HCT116 (cell line): ENCODE measurements at regions not wholly inside any gene's neighbourhood (a gene's known extent, or its start where the extent isn't known, plus 50 kb on each side); places are given as distances from the start of the nearest gene placed in this dataset.

Experiments
- ATAC-seq: fragments of 200-7000 bp; cut with Tn5 transposase; 2 replicates; pipeline ENCODE4 v1.9.1; 2020; ENCODE audit warnings: mild to moderate bottlenecking, moderate library complexity
- BruUV-seq: library from RNA; stranded (reverse); fragments of 400-500 nt; replicated peaks from 2 replicates; lab custom pipeline; 2021; lab: Mats Ljungman, UMichigan
- CTCF ChIA-PET: fragments of 300-600 bp; sonication (Branson Sonifier 250); formaldehyde crosslinking; loops from one replicate; lab custom pipeline; 2021; ENCODE audit warnings: antibody characterized with exemption; lab: Charles Lee
- POLR2A ChIA-PET: fragments of 300-600, 350-600 bp; sonication (Branson Sonifier 250); formaldehyde crosslinking; loops from one replicate; lab custom pipeline; 2021; ENCODE audit warnings: antibody characterized with exemption; lab: Charles Lee
- RAD21 ChIA-PET, 2 experiments: fragments of 300-600 bp; sonication (Branson Sonifier 250); formaldehyde crosslinking; loops; one replicate each; lab custom pipeline; 2023; ENCODE audit warnings: low total read pairs in 2 of 2; ENCODE audit not compliant: uncharacterized antibody in 2 of 2, unreplicated experiment in 2 of 2, low non-redundant PET in 1 of 2; lab: Charles Lee
- DNase-seq: peaks from one replicate; pipeline ENCODE4 v3.0.0-alpha.2; 2010; ENCODE audit warnings: low read depth, low spot score
- H2AFZ ChIP-seq: fragments of 200-600 bp; shearing (Covaris generic), sonication (generic); 2 replicates; pipeline ENCODE4 v1.6.1; 2017; ENCODE audit warnings: low read depth, mixed run types, mixed read lengths, antibody characterized with exemption, low read length; ENCODE audit not compliant: poor library complexity, severe bottlenecking
- H3K27ac ChIP-seq: 2 replicates; pipeline ENCODE4 v1.5.1; 2012; ENCODE audit warnings: low read depth, low read length
- H3K27me3 ChIP-seq: fragments of 200-600 bp; sonication (generic); 2 replicates; pipeline ENCODE4 v1.6.1; 2016; ENCODE audit warnings: mixed run types, low read length, mixed read lengths; ENCODE audit not compliant: insufficient read depth
- H3K36me3 ChIP-seq, 2 experiments: fragments of 200-500 bp in 1 of 2; fragments of 200-600 bp in 1 of 2; sonication (Bioruptor generic) in 1 of 2; sonication (generic) in 1 of 2; 2 replicates each; pipeline versions ENCODE4 v1.5.1 to v1.6.1; 2014 to 2016; ENCODE audit warnings: low read length in 2 of 2, inconsistent platforms in 1 of 2, mixed read lengths in 1 of 2, mixed run types in 1 of 2; ENCODE audit not compliant: insufficient read depth in 2 of 2, control insufficient read depth in 1 of 2
- H3K4me1 ChIP-seq, 2 experiments: fragments of 200-600 bp in 1 of 2; sonication (generic) in 1 of 2; 2 replicates each; pipeline versions ENCODE4 v1.5.1 to v1.6.1; 2012 to 2017; ENCODE audit warnings: low read length in 2 of 2, inconsistent platforms in 1 of 2, mild to moderate bottlenecking in 1 of 2, mixed read lengths in 1 of 2, mixed run types in 1 of 2, moderate library complexity in 1 of 2; ENCODE audit not compliant: insufficient read depth in 2 of 2, control insufficient read depth in 1 of 2
- H3K4me2 ChIP-seq: fragments of 200-600 bp; sonication (generic); 2 replicates; pipeline ENCODE4 v1.6.1; 2017; ENCODE audit warnings: mixed run types, low read length, mixed read lengths
- H3K4me3 ChIP-seq, 2 experiments: fragments of 200-600 bp in 1 of 2; sonication (generic) in 1 of 2; replicated peaks in 1 of 2; 2 replicates each; pipeline ENCODE4 v1.5.1; 2011 to 2016; ENCODE audit warnings: low read length in 2 of 2, control low read depth in 1 of 2, low read depth in 1 of 2, mild to moderate bottlenecking in 1 of 2, mixed read lengths in 1 of 2, mixed run types in 1 of 2
- H3K79me2 ChIP-seq: fragments of 200-600 bp; sonication (generic); 2 replicates; pipeline ENCODE4 v1.6.1; 2017; ENCODE audit warnings: mild to moderate bottlenecking, mixed run types, low read length, moderate library complexity, mixed read lengths; ENCODE audit not compliant: insufficient read depth
- H3K9ac ChIP-seq: fragments of 200-600 bp; sonication (generic); 2 replicates; pipeline ENCODE4 v1.6.1; 2016; ENCODE audit warnings: low read length, mixed read lengths
- H3K9me2 ChIP-seq: fragments of 200-600 bp; sonication (generic), shearing (Covaris generic); 2 replicates; pipeline ENCODE4 v1.6.1; 2017; ENCODE audit warnings: mixed run types, mild to moderate bottlenecking, moderate library complexity; ENCODE audit not compliant: insufficient read depth
- H3K9me3 ChIP-seq, 2 experiments: fragments of 200-500 bp in 1 of 2; fragments of 200-600 bp in 1 of 2; sonication (Bioruptor generic) in 1 of 2; sonication (generic) in 1 of 2; 2 replicates each; pipeline ENCODE4 v1.6.1; 2014 to 2017; ENCODE audit warnings: low read length in 2 of 2, mixed read lengths in 2 of 2, inconsistent platforms in 1 of 2, low read depth in 1 of 2, mild to moderate bottlenecking in 1 of 2, mixed run types in 1 of 2, moderate library complexity in 1 of 2; ENCODE audit not compliant: control insufficient read depth in 1 of 2, insufficient read depth in 1 of 2
- H4K20me1 ChIP-seq: fragments of 200-600 bp; sonication (generic), shearing (Covaris generic); 2 replicates; pipeline ENCODE4 v1.6.1; 2017; ENCODE audit warnings: mixed run types, mild to moderate bottlenecking, moderate library complexity; ENCODE audit not compliant: insufficient read depth
- CEBPB ChIP-seq: IDR thresholded peaks from 2 replicates; pipeline ENCODE4 v1.6.1; 2012; ENCODE audit warnings: low read depth
- CTCF ChIP-seq, 3 experiments: fragments of 200-600 bp in 1 of 3; sonication (generic) in 1 of 3; IDR thresholded peaks in 2 of 3; conservative IDR thresholded peaks in 1 of 3; 2 replicates each; pipeline ENCODE4 v1.5.1; 2012 to 2017; ENCODE audit warnings: low read depth in 2 of 3, low read length in 2 of 3, antibody characterized with exemption in 1 of 3, borderline replicate concordance in 1 of 3, control low read depth in 1 of 3, mild to moderate bottlenecking in 1 of 3, mixed read lengths in 1 of 3, mixed run types in 1 of 3, moderate library complexity in 1 of 3; ENCODE audit not compliant: insufficient read depth in 1 of 3
- EGR1 ChIP-seq: IDR thresholded peaks from 2 replicates; pipeline ENCODE4 v1.6.1; 2012; ENCODE audit warnings: low read depth
- EZH2phosphoT487 ChIP-seq: fragments of 200-600 bp; IDR thresholded peaks from 2 replicates; pipeline ENCODE4 v1.6.1; 2018; ENCODE audit warnings: antibody characterized with exemption, borderline replicate concordance
- FOSL1 ChIP-seq: IDR thresholded peaks from 2 replicates; pipeline ENCODE4 v1.6.1; 2012; ENCODE audit warnings: low read depth
- RAD21 ChIP-seq: IDR thresholded peaks from 2 replicates; pipeline ENCODE4 v1.6.1; 2012; ENCODE audit warnings: low read depth, mild to moderate bottlenecking
- SRF ChIP-seq: IDR thresholded peaks from 2 replicates; pipeline ENCODE4 v1.6.1; 2012; ENCODE audit warnings: low read depth
- YY1 ChIP-seq: IDR thresholded peaks from 2 replicates; pipeline ENCODE4 v1.6.1; 2011; ENCODE audit warnings: low read length, low read depth, moderate library complexity, mild to moderate bottlenecking; ENCODE audit not compliant: insufficient replicate concordance; ENCODE audit errors: extremely low read depth
- ZNF274 ChIP-seq: fragments of 200-500 bp; sonication (Bioruptor generic); IDR thresholded peaks from 2 replicates; pipeline ENCODE4 v1.6.1; 2014; ENCODE audit warnings: mild to moderate bottlenecking, low read depth, low read length, inconsistent platforms
- intact Hi-C: fragments of 100-400 bp; cut with micrococcal nuclease; formaldehyde crosslinking; loops from 2 replicates; pipeline ENCODE4 v1.10.0; 2022
- TF ChIP-seq, protein P1 (sequence below): IDR thresholded peaks from 2 replicates; pipeline ENCODE4 v1.6.1; 2012
- TF ChIP-seq, protein P2 (sequence below): IDR thresholded peaks from 2 replicates; pipeline ENCODE4 v1.6.1; 2012; ENCODE audit warnings: low read depth

- no peaks in the 10 kb centered on the region for H3K9me2 ChIP-seq
- ATAC-seq, result no peak
- peaks cover 3 to 29% of the 10 kb centered on the region in 2 experiments; a peak in 2 of 4 replicates for H3K9me3 ChIP-seq
- ChIA-PET POLR2A (no interaction called here), RAD21 (no interaction called here), CTCF (no interaction called here)
- H3K4me2 ChIP-seq, result no peak overlapping the region
- H3K36me3 ChIP-seq, result no peaks in the 10 kb centered on the region
- TF ChIP-seq CEBPB, result no peak
- TF ChIP-seq, protein P1, sequence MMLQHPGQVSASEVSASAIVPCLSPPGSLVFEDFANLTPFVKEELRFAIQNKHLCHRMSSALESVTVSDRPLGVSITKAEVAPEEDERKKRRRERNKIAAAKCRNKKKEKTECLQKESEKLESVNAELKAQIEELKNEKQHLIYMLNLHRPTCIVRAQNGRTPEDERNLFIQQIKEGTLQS, result no peak
- TF ChIP-seq EZH2phosphoT487, result no peak
- TF ChIP-seq EGR1, result no peak
- TF ChIP-seq SRF, result no peak
- TF ChIP-seq CTCF (IDR thresholded peaks at IDR 0.05 in 2 of 3, conservative IDR thresholded peaks at IDR 0.05 in 1 of 3; ENCODE audit: borderline replicate concordance in 1 of 3, insufficient read depth in 1 of 3, low read depth in 2 of 3, low read length in 2 of 3), result no peak
- no peak for TF ChIP-seq RAD21
- TF ChIP-seq, protein P2, sequence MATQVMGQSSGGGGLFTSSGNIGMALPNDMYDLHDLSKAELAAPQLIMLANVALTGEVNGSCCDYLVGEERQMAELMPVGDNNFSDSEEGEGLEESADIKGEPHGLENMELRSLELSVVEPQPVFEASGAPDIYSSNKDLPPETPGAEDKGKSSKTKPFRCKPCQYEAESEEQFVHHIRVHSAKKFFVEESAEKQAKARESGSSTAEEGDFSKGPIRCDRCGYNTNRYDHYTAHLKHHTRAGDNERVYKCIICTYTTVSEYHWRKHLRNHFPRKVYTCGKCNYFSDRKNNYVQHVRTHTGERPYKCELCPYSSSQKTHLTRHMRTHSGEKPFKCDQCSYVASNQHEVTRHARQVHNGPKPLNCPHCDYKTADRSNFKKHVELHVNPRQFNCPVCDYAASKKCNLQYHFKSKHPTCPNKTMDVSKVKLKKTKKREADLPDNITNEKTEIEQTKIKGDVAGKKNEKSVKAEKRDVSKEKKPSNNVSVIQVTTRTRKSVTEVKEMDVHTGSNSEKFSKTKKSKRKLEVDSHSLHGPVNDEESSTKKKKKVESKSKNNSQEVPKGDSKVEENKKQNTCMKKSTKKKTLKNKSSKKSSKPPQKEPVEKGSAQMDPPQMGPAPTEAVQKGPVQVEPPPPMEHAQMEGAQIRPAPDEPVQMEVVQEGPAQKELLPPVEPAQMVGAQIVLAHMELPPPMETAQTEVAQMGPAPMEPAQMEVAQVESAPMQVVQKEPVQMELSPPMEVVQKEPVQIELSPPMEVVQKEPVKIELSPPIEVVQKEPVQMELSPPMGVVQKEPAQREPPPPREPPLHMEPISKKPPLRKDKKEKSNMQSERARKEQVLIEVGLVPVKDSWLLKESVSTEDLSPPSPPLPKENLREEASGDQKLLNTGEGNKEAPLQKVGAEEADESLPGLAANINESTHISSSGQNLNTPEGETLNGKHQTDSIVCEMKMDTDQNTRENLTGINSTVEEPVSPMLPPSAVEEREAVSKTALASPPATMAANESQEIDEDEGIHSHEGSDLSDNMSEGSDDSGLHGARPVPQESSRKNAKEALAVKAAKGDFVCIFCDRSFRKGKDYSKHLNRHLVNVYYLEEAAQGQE, result no peak
- no peak for TF ChIP-seq ZNF274
- TF ChIP-seq YY1, result no peak
- no peak for TF ChIP-seq FOSL1
- no peaks in the 10 kb centered on the region for H3K79me2 ChIP-seq
- no peak overlapping the region for H3K9ac ChIP-seq
- no TSS peak for BruUV-seq
- no peak overlapping the region for H2AFZ ChIP-seq
- no peaks in the 10 kb centered on the region for H3K4me1 ChIP-seq
- no peak overlapping the region for H3K4me3 ChIP-seq
- intact Hi-C loops, result no loop called here
- H3K27ac ChIP-seq, result no peak overlapping the region
- no peak for DNase-seq
- H3K27me3 ChIP-seq, result no peaks in the 10 kb centered on the region
- no peaks in the 10 kb centered on the region for H4K20me1 ChIP-seq
Observed at GRCh38 chr20:61056627-61057442, 195.2 kb upstream of the CDH4 start.
